Endothelial cell of umbilical vein (primary cell): ENCODE measurements at regions not wholly inside any gene's neighbourhood (a gene's known extent, or its start where the extent isn't known, plus 50 kb on each side); places are given as distances from the start of the nearest gene placed in this dataset.

ENCODE experiments used
- BruUV-seq: library from RNA; stranded (reverse); fragments of 400-500 nt; replicated peaks from 2 replicates; lab custom pipeline; 2021; lab: Mats Ljungman, UMichigan
- CTCF ChIA-PET: fragments of 300-600, 350-600 bp; sonication (Branson Sonifier 250); formaldehyde crosslinking; loops from one replicate; lab custom pipeline; 2021; ENCODE audit warnings: antibody characterized with exemption, inconsistent platforms; lab: Charles Lee
- POLR2A ChIA-PET: fragments of 300-600, 350-600 bp; sonication (Branson Sonifier 250); formaldehyde crosslinking; loops from one replicate; lab custom pipeline; 2021; ENCODE audit warnings: antibody characterized with exemption, inconsistent platforms; lab: Charles Lee
- DNase-seq: peaks from one replicate; pipeline ENCODE4 v3.0.0-alpha.2; 2011; ENCODE audit warnings: low read depth, low spot score
- FAIRE-seq: peaks from 2 replicates; lab custom pipeline; 2011; peaks lifted over from hg19 to GRCh38; lab: Jason Lieb, UNC
- H2AFZ ChIP-seq: 2 replicates; pipeline ENCODE4 v1.6.0; 2012; ENCODE audit warnings: low read depth, low read length, control low read depth, inconsistent platforms
- H3K27ac ChIP-seq: 2 replicates; pipeline ENCODE4 v1.5.1; 2011; ENCODE audit warnings: low read depth, mild to moderate bottlenecking, control low read depth, low read length, moderate library complexity; ENCODE audit not compliant: insufficient read depth
- H3K27me3 ChIP-seq, 2 experiments: 2 replicates each; pipeline versions ENCODE4 v1.6.0 to v1.6.1; 2011; ENCODE audit warnings: low read length in 2 of 2, mixed read lengths in 1 of 2; ENCODE audit not compliant: control insufficient read depth in 2 of 2, insufficient read depth in 2 of 2
- H3K36me3 ChIP-seq, 2 experiments: 2 replicates in 1 of 2; 3 replicates in 1 of 2; pipeline ENCODE4 v1.5.1; 2011; ENCODE audit warnings: low read length in 2 of 2, mild to moderate bottlenecking in 1 of 2, moderate library complexity in 1 of 2; ENCODE audit not compliant: control insufficient read depth in 2 of 2, insufficient read depth in 2 of 2; ENCODE audit errors: extremely low read depth in 1 of 2
- H3K4me1 ChIP-seq: 3 replicates; pipeline ENCODE4 v1.5.1; 2011; ENCODE audit warnings: mild to moderate bottlenecking, low read length; ENCODE audit not compliant: control insufficient read depth, insufficient read depth; ENCODE audit errors: extremely low read depth
- H3K4me2 ChIP-seq: 2 replicates; pipeline ENCODE4 v1.6.1; 2011; ENCODE audit warnings: low read length, control low read depth, mixed read lengths; ENCODE audit not compliant: insufficient read depth
- H3K4me3 ChIP-seq, 3 experiments: fragments of 200-600 bp in 1 of 3; sonication (generic), shearing (Covaris generic) in 1 of 3; replicated peaks in 1 of 3; 2 replicates each; pipeline ENCODE4 v1.5.1; 2011 to 2016; ENCODE audit warnings: control low read depth in 3 of 3, low read length in 3 of 3, mild to moderate bottlenecking in 2 of 3, inconsistent platforms in 1 of 3, low read depth in 1 of 3, moderate library complexity in 1 of 3; ENCODE audit not compliant: insufficient read depth in 1 of 3
- H3K79me2 ChIP-seq: 2 replicates; pipeline ENCODE4 v1.6.0; 2012; ENCODE audit warnings: low read length, inconsistent platforms; ENCODE audit not compliant: control insufficient read depth, insufficient read depth
- H3K9ac ChIP-seq: replicated peaks from 2 replicates; pipeline ENCODE3; 2011; ENCODE audit warnings: low read length, control low read depth; ENCODE audit not compliant: insufficient read depth; ENCODE audit errors: extremely low read depth
- H3K9me1 ChIP-seq: replicated peaks from 3 replicates; pipeline ENCODE4 v1.6.0; 2011; ENCODE audit warnings: mild to moderate bottlenecking, low read length; ENCODE audit not compliant: control insufficient read depth, insufficient read depth; ENCODE audit errors: extremely low read depth
- H3K9me3 ChIP-seq: replicated peaks from 2 replicates; pipeline ENCODE4 v1.5.1; 2012; ENCODE audit warnings: low read length, inconsistent platforms; ENCODE audit not compliant: control insufficient read depth, insufficient read depth
- H4K20me1 ChIP-seq: replicated peaks from 2 replicates; pipeline ENCODE3; 2011; ENCODE audit warnings: mild to moderate bottlenecking, low read length; ENCODE audit not compliant: control insufficient read depth, insufficient read depth; ENCODE audit errors: extremely low read depth
- MAX ChIP-seq: IDR thresholded peaks from 2 replicates; pipeline ENCODE4 v1.6.1; 2011; ENCODE audit not compliant: insufficient read depth, insufficient read length
- POLR2A ChIP-seq: IDR thresholded peaks from 2 replicates; pipeline ENCODE4 v1.6.1; 2012; ENCODE audit warnings: low read depth, mild to moderate bottlenecking, control low read depth, low read length
- POLR2AphosphoS5 ChIP-seq: IDR thresholded peaks from 2 replicates; pipeline ENCODE4 v1.6.1; 2012; ENCODE audit warnings: low read depth, mild to moderate bottlenecking, control low read depth, low read length, moderate library complexity; ENCODE audit not compliant: insufficient read depth
- dilution Hi-C: fragments of 300-500 bp; cut with MboI; formaldehyde crosslinking; loops from one replicate; pipeline ENCODE4 v1.15.0; 2019; ENCODE audit warnings: low sequenced_read_pairs; ENCODE audit not compliant: extremely low pct_ligation_motif_present
- intact Hi-C: fragments of 100-400 bp; cut with micrococcal nuclease; formaldehyde crosslinking; loops from one replicate; pipeline ENCODE4 v1.10.0; 2022
- TF ChIP-seq, protein P1 (sequence below), 2 donors: IDR thresholded peaks; 1 replicate in 1 of 2; 2 replicates in 1 of 2; pipeline ENCODE4 v1.5.1; 2011; ENCODE audit warnings: low read length in 2 of 2, mild to moderate bottlenecking in 2 of 2, moderate library complexity in 2 of 2, control low read depth in 1 of 2, inconsistent platforms in 1 of 2, low read depth in 1 of 2; ENCODE audit not compliant: insufficient read depth in 1 of 2; ENCODE audit errors: extremely low read depth in 1 of 2

DNA sequence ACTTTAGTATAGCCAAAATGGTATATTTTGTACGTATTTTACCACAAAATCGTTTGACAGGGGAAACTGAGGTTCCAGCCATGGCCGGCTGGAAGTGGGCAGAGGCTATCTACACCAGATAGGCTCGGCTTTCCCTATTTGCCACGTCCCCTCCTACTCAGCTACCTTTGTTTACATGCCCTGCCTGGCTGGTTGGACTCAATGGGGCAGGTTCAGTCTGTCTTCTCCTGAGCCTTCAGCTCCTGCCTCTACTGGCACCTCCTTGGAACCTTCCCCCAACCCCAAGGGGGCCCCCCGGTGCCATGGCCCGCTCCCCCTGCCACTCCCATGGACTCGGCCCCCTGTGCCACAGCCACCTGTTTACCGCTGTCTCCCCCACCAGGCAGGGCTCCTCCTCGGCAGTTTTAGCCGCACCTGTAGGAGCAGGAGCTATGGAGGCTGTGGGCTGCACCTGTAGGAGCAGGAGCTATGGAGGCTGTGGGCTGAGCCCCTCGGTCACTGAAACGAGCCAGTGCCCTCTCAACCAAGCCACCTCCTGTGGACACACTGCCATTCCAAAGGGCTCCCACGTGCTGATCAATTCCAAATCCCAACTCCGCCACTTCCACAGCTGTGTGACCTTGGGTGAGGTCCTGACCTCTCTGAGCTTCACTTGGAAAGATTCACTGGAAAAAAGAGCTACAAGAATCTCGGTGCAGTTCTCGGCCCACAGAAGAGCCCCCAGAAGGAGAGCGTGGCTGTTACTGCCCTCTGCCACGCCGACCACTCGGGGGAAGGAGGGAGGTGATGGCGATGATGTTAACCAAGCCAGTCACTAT, 62.2 kb downstream of the NCOR2 start:
- TF ChIP-seq MAX (no peak), POLR2A (no peak), POLR2AphosphoS5 (no peak)
- TF ChIP-seq, protein P1, sequence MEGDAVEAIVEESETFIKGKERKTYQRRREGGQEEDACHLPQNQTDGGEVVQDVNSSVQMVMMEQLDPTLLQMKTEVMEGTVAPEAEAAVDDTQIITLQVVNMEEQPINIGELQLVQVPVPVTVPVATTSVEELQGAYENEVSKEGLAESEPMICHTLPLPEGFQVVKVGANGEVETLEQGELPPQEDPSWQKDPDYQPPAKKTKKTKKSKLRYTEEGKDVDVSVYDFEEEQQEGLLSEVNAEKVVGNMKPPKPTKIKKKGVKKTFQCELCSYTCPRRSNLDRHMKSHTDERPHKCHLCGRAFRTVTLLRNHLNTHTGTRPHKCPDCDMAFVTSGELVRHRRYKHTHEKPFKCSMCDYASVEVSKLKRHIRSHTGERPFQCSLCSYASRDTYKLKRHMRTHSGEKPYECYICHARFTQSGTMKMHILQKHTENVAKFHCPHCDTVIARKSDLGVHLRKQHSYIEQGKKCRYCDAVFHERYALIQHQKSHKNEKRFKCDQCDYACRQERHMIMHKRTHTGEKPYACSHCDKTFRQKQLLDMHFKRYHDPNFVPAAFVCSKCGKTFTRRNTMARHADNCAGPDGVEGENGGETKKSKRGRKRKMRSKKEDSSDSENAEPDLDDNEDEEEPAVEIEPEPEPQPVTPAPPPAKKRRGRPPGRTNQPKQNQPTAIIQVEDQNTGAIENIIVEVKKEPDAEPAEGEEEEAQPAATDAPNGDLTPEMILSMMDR (IDR thresholded peaks at IDR 0.05; ENCODE audit: extremely low read depth in 1 of 2, insufficient read depth in 1 of 2, low read depth in 1 of 2, low read length in 2 of 2), result no peak
- dilution Hi-C loops (no loop called here), intact Hi-C loops (no loop called here)
- no peak overlapping the region for H3K4me3 ChIP-seq
- FAIRE-seq (no peak), DNase-seq (no peak)
- no peaks in the 10 kb centered on the region for H3K9me3 ChIP-seq
- peaks cover 29% of the 10 kb centered on the region for H3K79me2 ChIP-seq
- no peaks in the 10 kb centered on the region for H3K36me3 ChIP-seq
- H3K4me1 ChIP-seq, result peaks cover 25% of the 10 kb centered on the region
- no peaks in the 10 kb centered on the region for H4K20me1 ChIP-seq
- no peak overlapping the region for H2AFZ ChIP-seq
- H3K9ac ChIP-seq, result no peak overlapping the region
- CTCF ChIA-PET, result interaction anchor here (1.0 to 1.4 kb wide), 3 partner anchors 52 to 261 kb away, joined by 3 read pairs; no protein-coding TSS in a partner anchor
- H3K27ac ChIP-seq, result no peak overlapping the region
- H3K27me3 ChIP-seq, result no peaks in the 10 kb centered on the region
- POLR2A ChIA-PET, result interaction anchor here (0.6 to 1.2 kb wide), 2 partner anchors 14 to 58 kb away, joined by 3 read pairs; no protein-coding TSS in a partner anchor
- no peaks in the 10 kb centered on the region for H3K9me1 ChIP-seq
- no peak overlapping the region for H3K4me2 ChIP-seq
- BruUV-seq, result no TSS peak
